K562 (cell line): ENCODE measurements at regions not wholly inside any gene's neighbourhood (a gene's known extent, or its start where the extent isn't known, plus 50 kb on each side); places are given as distances from the start of the nearest gene placed in this dataset.

Experiments used
- CREB3 ChIP-seq: fragments of 450-650 bp; conservative IDR thresholded peaks from 2 replicates; pipeline ENCODE4 v1.6.1; 2016; ENCODE audit warnings: missing genetic modification characterization, low read depth, mild to moderate bottlenecking, missing compliant biosample characterization, moderate library complexity
- EZH2 ChIP-seq: IDR thresholded peaks from 2 replicates; pipeline ENCODE4 v1.6.1; 2012; ENCODE audit warnings: low read depth, mild to moderate bottlenecking, inconsistent platforms, low read length, borderline replicate concordance
- PPARD ChIP-seq: fragments of 250-450 bp; sonication (Bioruptor Pico); IDR thresholded peaks from 2 replicates; pipeline ENCODE4 v1.8.0; 2022; ENCODE audit warnings: inconsistent platforms, mild to moderate bottlenecking, moderate library complexity
- PREB ChIP-seq: sonication (generic); formaldehyde crosslinking; IDR thresholded peaks from 2 replicates; pipeline ENCODE4 v1.8.1; 2023; ENCODE audit warnings: mild to moderate bottlenecking, missing genetic modification reagents
- RAD21 ChIP-seq, 2 experiments: fragments of 250-450 bp in 1 of 2; fragments of 450-650 bp in 1 of 2; sonication (Bioruptor Pico) in 1 of 2; formaldehyde crosslinking in 1 of 2; IDR thresholded peaks in 1 of 2; conservative IDR thresholded peaks in 1 of 2; 2 replicates each; pipeline versions ENCODE4 v1.4.0 to v1.8.0; 2020 to 2022; ENCODE audit warnings: mild to moderate bottlenecking in 2 of 2, moderate library complexity in 1 of 2
- REST ChIP-seq, 2 experiments: fragments of 450-650 bp; formaldehyde crosslinking in 1 of 2; IDR thresholded peaks; 2 replicates each; pipeline versions ENCODE4 v1.4.0 to v1.6.1; 2014 to 2020; ENCODE audit warnings: mild to moderate bottlenecking in 2 of 2, borderline replicate concordance in 1 of 2, low read depth in 1 of 2
- SIRT6 ChIP-seq: IDR thresholded peaks from one replicate; pipeline ENCODE4 v1.6.1; 2012; ENCODE audit warnings: low read depth, mild to moderate bottlenecking, control low read depth, inconsistent platforms, low read length, moderate library complexity
- SP2 ChIP-seq: IDR thresholded peaks from 2 replicates; pipeline ENCODE4 v1.6.1; 2011; ENCODE audit warnings: mild to moderate bottlenecking, low read depth, low read length, moderate library complexity; ENCODE audit not compliant: poor library complexity, severe bottlenecking; ENCODE audit errors: extremely low read depth
- TCF3 ChIP-seq: sonication (generic); formaldehyde crosslinking; IDR thresholded peaks from 2 replicates; pipeline ENCODE4 v1.4.0; 2020; ENCODE audit warnings: mild to moderate bottlenecking, missing genetic modification reagents
- U2AF2 ChIP-seq: fragments of 200-400 bp; formaldehyde crosslinking; optimal IDR thresholded peaks from 2 replicates; pipeline ENCODE3; 2017; ENCODE audit warnings: low read depth, mild to moderate bottlenecking, low read length
- ZMIZ1 ChIP-seq, 2 experiments: fragments of 150-350 bp in 1 of 2; IDR thresholded peaks; 2 replicates each; pipeline ENCODE4 v1.6.1; 2012 to 2016; ENCODE audit warnings: low read depth in 2 of 2, low read length in 2 of 2, mild to moderate bottlenecking in 1 of 2, moderate library complexity in 1 of 2
- ZNF217 ChIP-seq: sonication (generic); formaldehyde crosslinking; IDR thresholded peaks from 2 replicates; pipeline ENCODE4 v1.8.0; 2022; ENCODE audit warnings: mild to moderate bottlenecking, missing genetic modification reagents
- ZNF696 ChIP-seq: fragments of 250-450 bp; sonication (Bioruptor Pico); conservative IDR thresholded peaks from 2 replicates; pipeline ENCODE4 v1.4.0; 2020; ENCODE audit warnings: mild to moderate bottlenecking, moderate library complexity

- TF ChIP-seq TCF3 (peak; percentile 50; the same call in 1 of the 2 replicates), EZH2 (no peak), ZMIZ1 (IDR thresholded peaks at IDR 0.05; ENCODE audit: low read depth in 2 of 2, low read length in 2 of 2) (no peak), REST (IDR thresholded peaks at IDR 0.05; ENCODE audit: borderline replicate concordance) (no peak), REST (CRISPR knock-in tag; IDR thresholded peaks at IDR 0.05; ENCODE audit: low read depth) (no peak), CREB3 (tag) (no peak), ZNF217 (CRISPR knock-in tag) (no peak), PREB (no peak), U2AF2 (no peak), SIRT6 (no peak), RAD21 (CRISPR knock-in tag; conservative IDR thresholded peaks at IDR 0.05 in 1 of 2, IDR thresholded peaks at IDR 0.05 in 1 of 2) (peak in 1 of 2 experiments; percentile 24; a peak in 2 of 4 replicates), SP2 (no peak), PPARD (no peak), ZNF696 (CRISPR knock-in tag) (no peak)
Observed at GRCh38 chr1:29425631-29426030, 189.3 kb downstream of the PTPRU start (continued).
